Aorta (tissue), 5 donors: ENCODE measurements at regions not wholly inside any gene's neighbourhood (a gene's known extent, or its start where the extent isn't known, plus 50 kb on each side); places are given as distances from the start of the nearest gene placed in this dataset.

Experiments used
- ATAC-seq: fragments of 200-7000 bp; cut with Tn5 transposase; one replicate; pipeline ENCODE4 v1.9.1; 2022; ENCODE audit warnings: moderate library complexity; ENCODE audit not compliant: low FRiP score
- DNase-seq, 2 donors: peaks; one replicate each; pipeline ENCODE4 v3.0.0-alpha.2; 2020
- H3K27ac ChIP-seq, 2 donors: one replicate each; pipeline ENCODE4 v1.5.1; 2013; ENCODE audit warnings: low read length in 2 of 2, mild to moderate bottlenecking in 2 of 2, moderate library complexity in 2 of 2, control low read depth in 1 of 2, inconsistent platforms in 1 of 2, low read depth in 1 of 2
- H3K27me3 ChIP-seq, 2 donors: one replicate each; pipeline ENCODE4 v1.6.1; 2013; ENCODE audit warnings: control low read depth in 1 of 2, low read length in 1 of 2, mild to moderate bottlenecking in 1 of 2, moderate library complexity in 1 of 2; ENCODE audit not compliant: insufficient read depth in 2 of 2, control insufficient read depth in 1 of 2
- H3K36me3 ChIP-seq, 2 donors: one replicate each; pipeline ENCODE4 v1.6.1; 2013; ENCODE audit warnings: control low read depth in 1 of 2, low read length in 1 of 2, mild to moderate bottlenecking in 1 of 2; ENCODE audit not compliant: insufficient read depth in 2 of 2, control insufficient read depth in 1 of 2
- H3K4me1 ChIP-seq, 2 donors: one replicate each; pipeline ENCODE4 v1.6.1; 2013; ENCODE audit warnings: low read length in 2 of 2, control low read depth in 1 of 2, mild to moderate bottlenecking in 1 of 2, moderate library complexity in 1 of 2; ENCODE audit not compliant: insufficient read depth in 2 of 2, control insufficient read depth in 1 of 2
- H3K4me3 ChIP-seq, 2 donors: one replicate each; pipeline ENCODE4 v1.5.1; 2013; ENCODE audit warnings: low read length in 2 of 2, control low read depth in 1 of 2, mild to moderate bottlenecking in 1 of 2
- H3K9me3 ChIP-seq: one replicate; pipeline ENCODE4 v1.6.1; 2013; ENCODE audit warnings: mild to moderate bottlenecking, low read length; ENCODE audit not compliant: control insufficient read depth
- WGBS, 2 donors: extraction: QIAGEN DNeasy Blood & Tissue Kit; methylation state at CpG; one replicate each; pipeline ENCODE4 v1.1.7; 2013; 5-methylcytosine and 5-hydroxymethylcytosine counted together
- intact Hi-C, 2 donors: fragments of 100-400 bp; cut with DNase I; formaldehyde crosslinking; loops; one replicate each; pipeline versions ENCODE4 v1.14.2 to v1.15.0; 2022
- donor health status: healthy with polysubstance abuse.
- donor health status: Bipolar disorder and iron deficiency.
- donor health status: DM: no; HTN: no; CAD: no.
- donor health status: DM: no; HTN: no; CAD: no.
- donor health status: DM: yes; HTN: yes; CAD: no.

GRCh38 chr2:164039270-164039669 is 303.5 kb upstream of the FIGN start:
- H3K4me3 ChIP-seq, result no peak overlapping the region
- intact Hi-C loops, result no loop called here
- peaks cover 0 to 2% of the 10 kb centered on the region in 2 donors for H3K4me1 ChIP-seq
- no peaks in the 10 kb centered on the region for H3K27me3 ChIP-seq
- ATAC-seq, result no peak
- no peak for DNase-seq
- no peak overlapping the region for H3K27ac ChIP-seq
- no peaks in the 10 kb centered on the region for H3K9me3 ChIP-seq
- no peaks in the 10 kb centered on the region for H3K36me3 ChIP-seq

GRCh38 chr2:164032995-164033394 is 297.2 kb upstream of the FIGN start:
- Histone ChIP-seq H3K36me3 (no peaks in the 10 kb centered on the region), H3K27ac (no peak overlapping the region), H3K9me3 (no peaks in the 10 kb centered on the region), H3K27me3 (no peaks in the 10 kb centered on the region), H3K4me3 (no peak overlapping the region), H3K4me1 (no peaks in the 10 kb centered on the region)
- DNase-seq (no peak), ATAC-seq (no peak)
- intact Hi-C loops, result no loop called here

- Histone ChIP-seq H3K9me3 (no peaks in the 10 kb centered on the region), H3K27me3 (no peaks in the 10 kb centered on the region), H3K27ac (no peak overlapping the region), H3K4me3 (no peak overlapping the region), H3K4me1 (no peaks in the 10 kb centered on the region), H3K36me3 (no peaks in the 10 kb centered on the region)
- intact Hi-C loops, result no loop called here
- WGBS, 2 donors, result 94 to 95% methylated on average over 2 of the region's 2 CpGs
- ATAC-seq (no peak), DNase-seq (no peak)
Measured at GRCh38 chr2:164030623-164031022, 294.8 kb upstream of the FIGN start.

GRCh38 chr2:164028814-164029534 is 293.2 kb upstream of the FIGN start:
- DNase-seq, result no peak
- Histone ChIP-seq H3K4me1 (no peaks in the 10 kb centered on the region), H3K27me3 (no peaks in the 10 kb centered on the region), H3K36me3 (no peaks in the 10 kb centered on the region), H3K9me3 (no peaks in the 10 kb centered on the region), H3K27ac (no peak overlapping the region), H3K4me3 (no peak overlapping the region)
- 32 to 35% methylated on average over 7 of the region's 7 CpGs for WGBS, 2 donors
- intact Hi-C loops, result no loop called here
- ATAC-seq, result peak; percentile 56

GRCh38 chr2:164024396-164024795 is 288.6 kb upstream of the FIGN start:
- DNase-seq, result no peak
- H3K27me3 ChIP-seq, result no peaks in the 10 kb centered on the region
- H3K9me3 ChIP-seq, result no peaks in the 10 kb centered on the region
- no peaks in the 10 kb centered on the region for H3K4me1 ChIP-seq
- peak overlapping the region in 1 of 2 donors; percentile 76 for H3K27ac ChIP-seq
- intact Hi-C loops, result no loop called here
- H3K4me3 ChIP-seq, result no peak overlapping the region
- no peak for ATAC-seq
- 62 to 68% methylated on average over 2 of the region's 2 CpGs for WGBS, 2 donors
- no peaks in the 10 kb centered on the region for H3K36me3 ChIP-seq

- intact Hi-C loops, result no loop called here
- Histone ChIP-seq H3K36me3 (no peaks in the 10 kb centered on the region), H3K27me3 (no peaks in the 10 kb centered on the region), H3K4me1 (no peaks in the 10 kb centered on the region), H3K9me3 (no peaks in the 10 kb centered on the region), H3K4me3 (no peak overlapping the region), H3K27ac (peak overlapping the region in 1 of 2 donors; percentile 76)
- DNase-seq (peak in 1 of 2 donors; percentile 60), ATAC-seq (no peak)
- 7 to 15% methylated on average over 2 of the region's 2 CpGs for whole genome bisulfite sequencing, 2 donors
Measured at GRCh38 chr2:164023896-164024295, 288.1 kb upstream of the FIGN start.

- Histone ChIP-seq H3K27ac (no peak overlapping the region), H3K36me3 (no peaks in the 10 kb centered on the region), H3K4me3 (no peak overlapping the region), H3K27me3 (no peaks in the 10 kb centered on the region), H3K9me3 (no peaks in the 10 kb centered on the region), H3K4me1 (no peaks in the 10 kb centered on the region)
- DNase-seq, result peak in 1 of 2 donors; percentile 44
- ATAC-seq, result peak; percentile 55
- intact Hi-C loops, result no loop called here
- WGBS, 2 donors, result 67 to 69% methylated on average over 12 of the region's 12 CpGs
Measured at GRCh38 chr2:164015328-164016123, 279.7 kb upstream of the FIGN start.

GRCh38 chr2:164014791-164015190 is 279.0 kb upstream of the FIGN start:
- WGBS, 2 donors, result 81 to 86% methylated on average over 1 of the region's 1 CpG
- H3K36me3 ChIP-seq, result no peaks in the 10 kb centered on the region
- no peaks in the 10 kb centered on the region for H3K9me3 ChIP-seq
- no peak overlapping the region for H3K27ac ChIP-seq
- no peak overlapping the region for H3K4me3 ChIP-seq
- intact Hi-C loops, result no loop called here
- no peaks in the 10 kb centered on the region for H3K27me3 ChIP-seq
- no peak for ATAC-seq
- no peak for DNase-seq
- no peaks in the 10 kb centered on the region for H3K4me1 ChIP-seq
